SHP77 (cell line): ENCODE measurements at regions not wholly inside any gene's neighbourhood (a gene's known extent, or its start where the extent isn't known, plus 50 kb on each side); places are given as distances from the start of the nearest gene placed in this dataset.
"Not testable (repeated sequence)": the region's sequence is repeated elsewhere in the genome, so short reads cannot be mapped to it uniquely, and the experiment has no call there.

Source experiments
- DNase-seq, 2 experiments: peaks; one replicate each; lab custom pipeline; 2025; lab: John Stamatoyannopoulos, UW

DNA sequence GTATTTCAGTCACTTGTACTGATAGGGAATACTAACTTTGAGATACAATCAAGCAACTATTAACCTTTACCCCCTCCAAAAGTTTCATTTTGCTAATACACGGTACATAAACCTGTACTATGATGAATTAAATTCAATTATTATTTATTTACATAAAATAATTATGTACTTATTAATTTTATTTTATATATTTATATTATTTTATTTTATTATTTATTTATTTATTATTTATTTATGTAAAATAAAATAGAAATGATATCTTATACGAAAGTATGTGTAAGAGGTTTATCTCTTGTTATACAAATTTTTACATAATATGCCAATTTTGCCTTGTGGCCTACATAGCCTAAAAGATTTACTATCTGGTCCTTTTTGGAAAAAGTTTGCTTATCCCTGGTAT lies 564.3 kb downstream of the SLITRK5 start:
- DNase-seq: no peak

DNA sequence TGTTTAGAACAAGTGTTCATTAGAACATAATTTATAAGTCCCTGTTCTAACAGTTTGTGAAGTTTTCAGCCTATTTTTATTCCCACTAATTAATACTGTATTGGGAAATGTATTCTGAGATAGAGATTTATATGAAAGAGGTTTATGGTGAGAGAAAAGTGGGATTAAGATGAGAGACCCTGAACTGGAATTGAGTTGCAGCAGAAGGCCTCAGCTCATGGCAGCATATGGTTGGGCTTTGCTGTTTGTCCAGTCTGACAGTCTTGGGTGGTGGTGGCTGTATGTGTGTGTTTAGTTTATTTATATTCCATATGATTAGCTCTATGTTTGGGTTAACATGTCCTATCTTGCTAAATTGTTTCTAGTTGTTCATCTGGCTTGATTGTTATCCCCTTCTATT lies 575.1 kb downstream of the SLITRK5 start:
- peak; percentile 20 for DNase-seq

DNA sequence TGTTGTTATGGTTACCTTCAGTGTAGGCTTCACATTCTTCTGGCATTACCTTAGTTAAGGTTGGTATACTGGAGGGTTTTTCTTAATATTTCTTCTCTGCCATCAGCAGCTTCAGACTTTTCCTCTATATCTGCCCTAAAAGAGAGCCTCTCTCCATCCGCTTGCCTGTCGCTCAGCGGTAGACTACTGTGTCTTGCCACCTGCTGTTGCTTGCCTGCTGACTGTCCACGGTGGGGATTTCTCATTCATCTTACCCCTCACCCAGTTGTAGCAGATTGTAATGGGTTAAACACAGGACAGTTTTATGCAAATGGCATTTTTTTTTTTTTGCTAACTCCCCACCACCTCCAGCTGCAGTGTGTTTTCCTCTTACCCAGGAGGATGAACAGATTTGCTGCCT lies 577.2 kb downstream of the SLITRK5 start:
- peak in 1 of 2 experiments; percentile 13 for DNase-seq

DNA sequence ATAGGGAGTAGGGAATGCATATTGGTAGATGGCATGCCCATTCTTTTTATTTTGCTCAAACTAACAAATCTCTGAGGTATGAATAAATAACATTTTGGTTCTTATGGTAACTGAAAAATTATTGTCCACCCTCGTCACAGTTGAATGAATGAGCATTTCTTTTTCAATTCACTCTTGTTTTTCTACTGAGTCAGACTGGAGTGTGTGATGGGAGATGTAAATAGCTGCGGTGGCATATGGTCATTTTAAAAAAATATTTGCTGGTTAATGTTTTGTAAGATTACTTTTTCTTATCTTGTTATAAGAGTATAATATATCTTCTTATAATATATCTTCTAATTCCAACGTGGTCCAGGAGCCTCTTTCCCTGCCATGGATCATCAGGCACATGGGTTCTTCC lies 586.5 kb downstream of the SLITRK5 start:
- no peak for DNase-seq

DNA sequence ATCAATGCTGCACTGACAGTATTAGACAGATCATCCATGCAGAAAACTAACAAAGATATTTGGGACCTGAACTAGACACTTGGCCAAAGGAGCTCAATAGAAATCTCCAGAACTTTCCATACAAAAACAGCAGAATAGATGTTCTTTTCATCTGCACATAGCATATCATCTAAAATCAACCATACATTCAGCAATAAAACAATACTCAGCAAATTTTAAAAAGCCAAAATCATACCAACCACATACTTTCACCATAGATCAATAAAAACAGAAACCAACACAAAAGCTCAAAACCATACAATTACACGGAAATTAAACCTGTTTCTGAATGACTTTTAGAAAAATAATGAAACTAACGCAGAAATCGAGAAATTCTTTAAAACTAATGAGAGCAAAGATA lies 592.6 kb downstream of the SLITRK5 start:
- DNase-seq: no peak

DNA sequence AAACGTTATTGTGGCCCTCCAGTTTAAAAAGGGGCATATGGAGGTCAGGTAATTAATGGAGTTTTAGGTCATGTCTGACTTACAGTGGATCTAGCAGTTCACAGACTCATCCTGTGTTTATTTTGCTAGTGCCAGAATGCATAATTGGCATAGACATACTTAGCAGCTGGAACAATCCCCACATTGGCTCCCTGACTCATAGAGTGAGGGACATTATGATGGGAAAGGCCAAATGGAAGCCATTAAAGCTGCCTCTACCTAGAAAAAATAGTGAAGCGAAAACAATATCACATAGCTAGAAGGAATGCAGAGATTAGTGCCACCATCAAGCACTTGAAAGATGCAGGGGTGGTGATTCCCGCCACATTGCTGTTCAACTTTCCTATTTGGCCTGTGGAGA lies 610.7 kb downstream of the SLITRK5 start:
- DNase-seq: no peak

DNA sequence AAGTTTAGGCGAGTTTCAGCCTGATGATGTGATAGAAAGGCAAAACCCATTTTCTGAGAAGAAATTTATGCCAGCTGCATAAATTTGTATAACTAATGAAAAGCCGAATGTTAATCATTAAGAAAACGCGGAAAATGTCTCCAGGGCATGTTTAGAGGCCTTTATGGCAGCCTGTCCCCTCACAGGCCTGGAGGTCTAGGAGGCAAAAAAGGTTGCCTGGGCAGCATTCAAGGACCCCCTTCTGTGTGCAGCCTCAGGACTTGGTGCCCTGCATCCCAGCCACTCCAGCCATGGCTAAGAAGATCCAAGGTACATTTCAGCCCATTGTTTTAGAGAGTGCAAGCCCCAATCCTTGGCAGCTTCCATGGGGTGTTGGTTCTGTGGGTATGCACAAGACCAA lies 614.2 kb downstream of the SLITRK5 start:
- DNase-seq: no peak

DNA sequence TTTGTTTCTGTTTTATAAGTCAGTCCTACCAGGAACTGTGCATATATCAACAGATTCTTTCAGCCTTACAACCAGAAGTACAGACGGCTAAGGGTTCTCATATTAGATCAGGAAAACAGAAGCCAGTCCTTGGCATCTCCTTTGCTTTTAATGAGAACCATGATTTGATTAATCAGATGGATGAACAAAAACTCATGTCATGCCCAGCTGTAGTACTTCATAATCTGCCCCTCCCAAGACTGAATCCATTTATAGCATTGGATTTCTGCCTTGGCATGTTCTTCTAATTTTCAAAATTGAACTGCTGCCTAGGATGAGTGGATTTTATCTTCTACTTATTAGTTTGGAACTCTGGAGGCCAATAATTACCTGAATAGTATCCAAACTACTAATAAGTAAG lies 617.2 kb downstream of the SLITRK5 start:
- no peak for DNase-seq

DNA sequence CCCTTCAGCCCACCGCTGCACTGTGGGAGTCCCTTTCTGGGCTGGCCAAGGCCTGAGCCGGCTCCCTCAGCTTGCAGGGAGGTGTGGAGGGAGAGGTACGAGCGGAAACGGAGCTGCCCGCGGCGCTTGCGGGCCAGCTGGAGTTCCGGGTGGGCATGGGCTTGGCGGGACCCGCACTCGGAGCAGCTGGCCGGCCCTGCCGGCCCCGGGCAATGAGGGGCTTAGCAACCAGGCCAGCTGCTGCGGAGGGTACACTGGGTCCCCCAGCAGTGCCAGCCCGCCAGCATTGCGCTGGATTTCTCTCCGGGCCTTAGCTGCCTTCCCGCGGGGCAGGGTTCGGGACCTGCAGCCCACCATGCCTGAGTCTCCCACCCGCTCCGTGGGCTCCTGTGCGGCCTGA lies 620.6 kb downstream of the SLITRK5 start:
- not testable (repeated sequence) for DNase-seq

DNA sequence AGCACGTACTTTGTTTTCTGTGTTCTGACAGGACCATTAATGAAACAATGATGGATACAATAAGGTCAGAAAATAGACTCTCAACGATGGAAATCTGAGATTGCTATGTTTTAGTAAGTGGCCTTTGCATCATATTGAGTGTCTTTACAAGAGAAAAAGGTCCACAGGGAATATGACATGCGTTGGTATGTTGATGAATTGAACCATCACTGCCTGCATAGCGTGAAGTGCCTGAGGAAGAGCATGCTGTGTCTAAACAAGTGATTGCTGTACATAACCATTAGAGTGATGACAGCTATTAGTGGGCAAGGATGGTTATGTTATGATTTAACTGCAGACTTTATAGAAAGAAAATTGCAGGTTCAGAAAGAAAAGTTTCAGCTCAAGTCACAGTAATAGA lies 623.2 kb downstream of the SLITRK5 start:
- no peak for DNase-seq

DNA sequence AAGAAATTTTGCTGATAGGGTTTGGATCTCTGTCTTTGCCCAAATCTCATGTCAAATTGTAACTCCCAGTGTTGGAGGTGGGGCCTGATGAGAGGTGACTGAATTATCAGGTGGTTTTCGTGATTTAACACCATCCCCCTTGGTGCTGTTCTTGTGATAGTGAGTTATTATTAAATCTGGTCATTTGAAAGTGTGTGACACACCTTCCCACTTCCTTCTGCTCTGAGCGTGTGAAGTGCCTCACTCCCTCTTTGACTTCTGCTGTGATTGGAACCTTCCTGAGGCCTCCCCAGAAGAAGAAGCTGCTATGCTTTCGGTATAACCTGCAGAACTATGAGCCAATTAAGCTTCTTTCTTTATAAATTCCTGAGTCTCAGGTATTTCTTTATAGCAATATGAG lies 632.0 kb downstream of the SLITRK5 start:
- DNase-seq: no peak

DNA sequence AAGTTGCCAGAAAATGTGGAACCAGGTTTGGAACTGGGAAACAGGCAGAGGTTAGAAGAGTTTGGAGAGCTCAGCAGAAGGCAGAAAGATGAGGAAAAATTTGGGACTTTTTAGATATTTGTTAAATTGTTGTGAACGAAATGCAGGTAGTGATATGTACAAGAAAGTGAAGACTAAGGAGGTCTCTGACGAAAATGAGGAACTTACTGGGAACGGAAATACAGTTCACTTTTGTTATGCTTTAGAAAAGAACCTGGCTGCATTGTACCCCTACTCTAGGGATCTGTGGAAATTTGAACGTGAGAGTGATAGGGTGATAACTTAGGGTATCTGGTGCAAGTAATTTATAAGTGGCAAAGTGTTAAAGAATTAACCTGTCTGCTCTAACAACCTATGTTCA lies 632.4 kb downstream of the SLITRK5 start:
- DNase-seq: no peak

DNA sequence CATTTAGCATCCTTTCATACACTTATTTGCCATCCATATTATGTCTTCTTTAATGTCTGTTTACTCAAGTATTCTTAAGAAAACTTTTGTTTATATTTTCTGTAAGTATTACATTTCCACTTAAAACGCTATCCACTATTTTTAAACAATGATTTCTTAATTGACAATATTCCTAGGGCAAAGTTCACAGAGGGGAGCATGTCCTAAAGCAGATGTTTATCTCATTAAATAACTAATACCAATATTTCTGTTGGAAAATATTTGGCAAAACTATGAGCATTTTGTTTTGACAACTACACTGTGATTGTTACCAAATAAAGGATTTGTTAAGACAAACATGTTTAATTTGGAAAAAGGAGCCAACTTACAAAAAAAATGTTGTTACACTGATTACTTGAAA lies 643.3 kb downstream of the SLITRK5 start:
- no peak for DNase-seq

DNA sequence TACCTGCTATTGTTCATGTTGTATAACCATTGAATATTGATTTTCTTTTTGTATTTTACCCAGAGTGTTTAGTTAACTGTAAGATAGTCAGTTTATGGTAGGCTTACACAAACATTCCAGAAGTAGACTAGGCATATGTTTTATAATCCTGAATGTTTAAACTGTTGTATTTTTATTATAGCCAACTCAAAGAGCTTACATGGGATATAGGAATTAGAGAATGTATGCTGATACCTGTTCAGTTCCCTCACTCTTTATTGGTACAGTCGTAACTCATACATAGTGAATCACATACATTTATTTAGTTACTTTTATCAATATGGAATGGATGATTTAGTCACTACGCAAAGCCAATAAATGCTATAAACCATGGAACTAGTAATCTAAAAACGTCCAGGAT lies 657.9 kb downstream of the SLITRK5 start:
- no peak for DNase-seq

DNA sequence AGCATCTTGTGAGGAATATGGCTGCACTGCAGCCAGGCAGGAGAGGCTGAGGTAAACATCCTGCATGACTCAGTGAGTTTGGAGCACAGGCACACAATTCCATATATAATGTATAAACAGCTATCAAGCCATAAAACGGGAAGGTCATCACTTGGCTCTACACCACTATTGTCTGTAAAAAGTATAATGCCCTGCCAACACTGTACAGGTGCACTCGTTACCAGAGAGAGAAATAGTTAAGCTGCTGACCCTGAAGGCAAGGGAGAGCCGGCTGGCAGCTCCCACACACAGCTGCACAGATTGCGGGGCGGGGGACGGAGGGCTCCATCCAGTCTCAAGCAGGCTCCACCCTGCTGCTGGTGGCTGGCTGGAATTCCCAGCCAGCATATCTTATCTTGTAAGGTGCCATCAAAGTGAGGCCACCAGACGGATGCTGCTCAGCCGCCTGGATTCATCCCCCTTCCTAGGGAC lies 668.1 kb downstream of the SLITRK5 start:
- DNase-seq: peak; percentile 68 to 75

DNA sequence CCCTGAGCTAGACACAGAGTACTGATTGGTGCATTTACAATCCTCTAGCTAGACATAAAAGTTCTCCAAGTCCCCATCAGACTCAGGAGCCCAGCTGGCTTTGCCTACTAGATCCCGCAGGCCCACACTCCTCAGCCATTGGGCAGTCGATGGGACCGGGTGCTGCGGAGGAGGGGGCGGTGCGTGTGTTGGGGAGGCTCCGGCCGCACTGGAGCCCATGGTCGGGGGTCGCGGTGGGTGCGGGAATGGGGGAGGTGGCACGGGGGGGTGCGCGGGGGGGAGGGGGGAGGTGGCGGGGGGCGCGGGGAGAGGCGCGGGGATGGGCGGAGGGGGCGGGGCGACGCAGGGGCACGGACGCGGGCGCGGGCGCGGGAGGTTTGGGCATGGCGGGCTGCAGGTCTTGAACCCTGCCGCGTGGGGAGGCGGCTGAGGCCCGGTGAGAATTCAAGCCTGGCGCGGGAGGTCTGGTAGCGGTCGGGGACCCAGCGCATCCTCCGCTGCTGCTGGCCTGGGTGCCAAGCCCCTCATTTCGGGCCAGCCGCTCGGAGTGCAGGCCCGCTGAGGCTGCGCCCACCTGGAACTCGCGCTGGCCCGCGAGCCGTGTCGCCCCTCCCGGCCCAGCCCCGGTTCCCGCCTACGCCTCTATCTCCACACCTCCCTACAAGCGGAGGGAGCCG lies 674.1 kb downstream of the SLITRK5 start:
- DNase-seq: no peak

DNA sequence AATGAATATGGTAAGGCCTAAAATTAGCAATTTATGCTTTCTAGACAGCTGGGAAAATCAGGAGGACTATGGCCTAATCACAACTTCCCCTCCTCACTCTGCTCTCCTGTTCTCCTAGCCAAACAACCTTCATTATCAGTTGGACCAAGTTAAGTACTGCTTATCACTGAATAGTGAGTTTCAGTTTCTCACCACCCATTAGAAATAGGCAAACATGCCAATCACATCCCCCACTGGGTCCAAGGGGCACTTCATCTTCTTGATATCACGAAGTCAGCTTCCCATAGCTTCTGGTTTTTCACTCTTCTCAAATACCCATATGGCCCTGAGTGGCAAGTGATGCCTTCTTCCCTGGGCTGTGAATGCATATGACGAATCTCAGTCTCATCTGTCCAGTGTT lies 689.6 kb downstream of the SLITRK5 start:
- no peak for DNase-seq

DNA sequence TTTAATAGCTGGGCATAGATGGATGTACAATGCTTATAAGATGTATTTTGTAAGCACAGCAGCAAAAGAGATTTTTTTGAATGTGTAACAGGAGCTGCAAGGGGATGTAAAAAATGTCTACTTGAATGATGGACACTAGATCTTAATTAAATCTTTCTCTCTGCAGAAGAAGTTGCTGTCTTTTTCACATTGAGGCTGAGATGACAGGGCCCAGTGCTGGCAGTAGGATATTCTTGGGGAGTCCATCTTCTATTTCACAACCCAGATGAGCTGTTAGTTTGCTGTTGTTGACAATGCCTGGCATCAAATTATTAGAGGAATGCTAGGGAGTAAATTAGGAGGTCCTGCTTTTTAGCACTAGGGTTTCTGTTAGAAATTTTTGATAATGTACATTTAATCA lies 698.7 kb downstream of the SLITRK5 start:
- no peak for DNase-seq

DNA sequence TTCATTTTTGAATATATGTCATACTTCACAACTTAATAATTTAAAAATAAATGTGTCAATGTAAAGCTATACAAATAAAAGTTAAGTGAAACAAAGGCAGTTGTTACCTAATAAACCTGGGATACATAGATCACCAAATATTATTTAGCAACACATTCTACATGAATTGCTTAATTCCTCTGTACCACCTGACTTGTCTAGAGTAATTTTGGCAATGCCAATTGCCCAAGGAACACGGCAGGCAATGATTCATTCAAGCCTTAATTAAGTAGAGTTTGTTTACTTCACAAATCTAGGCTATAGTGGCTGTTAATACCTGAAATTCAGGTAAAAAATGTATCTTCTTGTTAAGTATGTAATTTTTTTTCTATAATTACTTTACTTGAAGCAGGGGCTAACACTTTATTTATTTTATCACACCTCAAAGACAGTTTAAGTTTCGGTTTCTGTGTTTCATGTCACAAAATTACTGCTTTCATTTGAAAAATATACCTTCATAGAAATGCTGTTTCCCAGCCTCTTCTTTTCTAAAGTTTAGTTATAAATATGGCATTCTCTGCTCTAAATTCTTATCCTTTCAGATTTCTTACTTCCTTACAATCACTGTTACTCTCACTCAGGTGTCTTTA lies 705.7 kb downstream of the SLITRK5 start:
- no peak for DNase-seq

DNA sequence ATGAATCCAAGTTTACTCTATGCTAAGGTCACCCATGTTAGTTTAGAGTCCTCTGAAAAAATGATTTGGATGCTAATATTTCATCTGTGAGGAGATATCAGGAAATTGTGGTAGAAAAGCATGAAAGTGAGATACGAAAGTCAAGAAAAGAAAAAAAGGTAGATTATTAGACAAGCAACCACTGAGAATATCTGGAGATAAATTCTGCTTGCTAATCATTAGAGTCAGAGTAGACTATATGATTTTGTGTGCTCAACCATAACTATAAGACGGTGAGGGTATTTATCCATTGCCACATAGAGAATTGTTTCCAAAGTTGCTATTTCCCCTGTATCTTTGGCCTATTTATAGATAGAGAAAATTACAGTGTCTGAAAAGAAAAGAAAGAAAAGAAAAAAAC lies 706.7 kb downstream of the SLITRK5 start:
- no peak for DNase-seq

DNA sequence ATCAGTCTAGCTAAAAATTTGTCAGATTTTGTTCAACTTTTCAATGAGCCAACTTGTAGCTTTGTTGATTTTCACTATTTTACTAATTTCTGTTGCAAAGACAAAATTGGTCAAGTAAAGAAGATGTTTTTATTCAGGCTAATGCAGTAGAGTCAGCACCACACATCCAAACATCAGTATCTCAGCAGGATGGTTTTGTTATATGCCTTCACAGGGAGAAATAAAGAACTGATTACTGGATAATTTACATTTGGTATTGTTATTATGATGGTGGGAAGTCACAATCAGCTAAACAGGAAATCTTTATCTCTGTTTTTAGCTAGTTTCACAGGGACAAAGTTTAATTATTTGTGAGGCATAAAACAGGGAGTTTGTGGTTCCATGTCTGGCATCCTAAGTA lies 713.4 kb downstream of the SLITRK5 start:
- DNase-seq: no peak

DNA sequence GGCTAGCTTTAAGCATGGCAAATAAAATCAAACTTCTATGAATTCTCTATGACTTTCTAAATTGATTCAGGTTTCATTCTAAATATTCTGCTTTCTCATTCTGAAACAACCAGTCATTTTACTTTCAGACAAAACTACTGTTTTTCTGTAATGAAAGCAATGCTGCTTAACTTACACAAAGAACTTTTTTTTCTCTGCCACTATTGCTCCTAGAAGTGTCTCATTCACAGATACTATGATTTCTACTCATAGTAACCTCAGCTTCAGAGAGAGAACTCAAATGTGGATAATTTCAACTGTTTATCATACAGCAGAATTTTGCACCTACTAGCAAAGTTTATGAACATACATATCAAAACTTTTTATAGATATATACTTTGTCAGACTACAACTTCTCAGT lies 724.6 kb downstream of the SLITRK5 start:
- no peak for DNase-seq

DNA sequence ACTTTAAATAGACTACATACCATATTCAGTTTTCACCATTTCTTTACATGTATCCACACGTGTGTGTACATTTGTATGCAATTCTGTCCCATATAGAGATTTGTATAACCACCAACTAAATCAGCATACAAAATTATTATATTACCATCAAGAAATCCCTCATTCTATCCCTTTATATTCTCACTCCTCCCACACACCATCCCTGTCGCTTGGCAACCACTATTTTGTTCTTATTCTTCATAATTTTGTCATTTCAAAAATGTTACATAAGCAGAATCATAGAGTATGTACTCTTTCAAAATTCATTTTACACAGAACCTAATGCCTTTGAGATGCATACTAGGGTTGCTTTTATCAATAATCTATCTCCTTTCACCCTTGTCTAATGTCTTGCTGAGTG lies 740.5 kb downstream of the SLITRK5 start:
- no peak for DNase-seq

DNA sequence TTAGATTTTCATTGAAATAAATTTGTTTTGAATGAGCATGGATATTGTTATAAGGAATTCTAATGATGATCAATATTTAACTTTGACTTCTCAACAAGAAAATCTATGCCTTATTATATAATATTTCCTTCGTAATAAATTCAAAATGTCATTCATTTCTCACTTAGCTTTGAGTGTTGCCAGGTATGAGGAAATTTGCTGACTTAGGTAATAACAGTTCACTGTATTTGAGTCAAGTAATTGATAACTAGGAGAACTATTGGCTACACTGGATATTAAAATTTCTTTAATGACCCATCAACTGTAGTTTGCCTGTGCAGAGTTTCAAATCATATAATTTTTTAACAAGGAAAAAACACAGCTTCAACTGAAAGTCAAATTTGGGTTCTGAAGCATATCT lies 746.6 kb downstream of the SLITRK5 start:
- DNase-seq: no peak
